Esophagus muscularis mucosa (tissue), 4 donors: ENCODE measurements at regions not wholly inside any gene's neighbourhood (a gene's known extent, or its start where the extent isn't known, plus 50 kb on each side); places are given as distances from the start of the nearest gene placed in this dataset.

Experiments
- CTCF ChIP-seq, 3 experiments: fragments of 200-600 bp in 2 of 3; fragments of 450-650 bp in 1 of 3; sonication (generic) in 2 of 3; IDR thresholded peaks; one replicate each; pipeline ENCODE4 v1.5.1; 2017 to 2019; ENCODE audit warnings: antibody characterized with exemption in 3 of 3, mild to moderate bottlenecking in 2 of 3, moderate library complexity in 1 of 3
- EP300 ChIP-seq: sonication (generic); formaldehyde crosslinking; IDR thresholded peaks from one replicate; pipeline ENCODE4 v1.6.1; 2017; ENCODE audit warnings: antibody characterized with exemption
- POLR2A ChIP-seq: fragments of 450-650 bp; IDR thresholded peaks from one replicate; pipeline ENCODE4 v1.6.1; 2017; ENCODE audit warnings: antibody characterized with exemption, moderate library complexity, mild to moderate bottlenecking, low read depth
- POLR2AphosphoS5 ChIP-seq, 2 donors: sonication (generic); formaldehyde crosslinking; IDR thresholded peaks; one replicate each; pipeline ENCODE4 v1.6.1; 2017; ENCODE audit warnings: antibody characterized with exemption in 2 of 2

GRCh38 chr16:35751191-35751941, 2292.0 kb downstream of the TP53TG3F start:
- no peak for TF ChIP-seq POLR2A
- no peak for TF ChIP-seq CTCF (IDR thresholded peaks at IDR 0.05)
- no peak for TF ChIP-seq POLR2AphosphoS5 (IDR thresholded peaks at IDR 0.05)
- TF ChIP-seq EP300 = no peak
